IMR-90 (cell line): ENCODE measurements at regions not wholly inside any gene's neighbourhood (a gene's known extent, or its start where the extent isn't known, plus 50 kb on each side); places are given as distances from the start of the nearest gene placed in this dataset.

Source experiments
- ATAC-seq: fragments of 200-7000 bp; cut with Tn5 transposase; 2 replicates; pipeline ENCODE4 v1.9.1; 2020; ENCODE audit warnings: low read depth, mild to moderate bottlenecking, moderate library complexity
- BruUV-seq: library from RNA; stranded (reverse); fragments of 400-500 nt; replicated peaks from 2 replicates; lab custom pipeline; 2021; lab: Mats Ljungman, UMichigan
- CTCF ChIA-PET: fragments of 300-600 bp; formaldehyde crosslinking; extraction: SDS; loops from one replicate; lab custom pipeline; 2021; ENCODE audit warnings: antibody characterized with exemption; lab: Yijun Ruan, JAX
- POLR2A ChIA-PET: fragments of 300-600 bp; sonication (Branson Sonifier 250); formaldehyde crosslinking; loops from one replicate; lab custom pipeline; 2022; ENCODE audit warnings: antibody characterized with exemption; ENCODE audit not compliant: unreplicated experiment; lab: Charles Lee
- DNase-seq: peaks from one replicate; pipeline ENCODE4 v3.0.0; 2013
- H2AFZ ChIP-seq: replicated peaks from 2 replicates; pipeline ENCODE3; 2013; ENCODE audit warnings: low read length, mild to moderate bottlenecking; ENCODE audit not compliant: poor library complexity
- H2AK5ac ChIP-seq: 2 replicates; pipeline ENCODE4 v1.6.1; 2013; ENCODE audit warnings: low read depth, low read length, inconsistent platforms
- H2AK9ac ChIP-seq: replicated peaks from 2 replicates; pipeline ENCODE3; 2013; ENCODE audit warnings: mild to moderate bottlenecking, low read depth, low read length, moderate library complexity; ENCODE audit not compliant: poor library complexity
- H2BK120ac ChIP-seq: 2 replicates; pipeline ENCODE4 v1.6.1; 2013; ENCODE audit warnings: low read depth, low read length, inconsistent platforms
- H2BK15ac ChIP-seq: 3 replicates; pipeline ENCODE4 v1.6.1; 2013; ENCODE audit warnings: low read depth, low read length, inconsistent platforms
- H2BK20ac ChIP-seq: 2 replicates; pipeline ENCODE4 v1.6.1; 2013; ENCODE audit warnings: low read depth, mild to moderate bottlenecking, inconsistent platforms, low read length, moderate library complexity
- H2BK5ac ChIP-seq: 2 replicates; pipeline ENCODE4 v1.6.1; 2013; ENCODE audit warnings: mild to moderate bottlenecking, low read depth, low read length, inconsistent platforms; ENCODE audit not compliant: poor library complexity, severe bottlenecking
- H3K14ac ChIP-seq: replicated peaks from 2 replicates; pipeline ENCODE4 v1.6.1; 2013; ENCODE audit warnings: low read depth, low read length, inconsistent platforms
- H3K18ac ChIP-seq: 2 replicates; pipeline ENCODE4 v1.6.1; 2013; ENCODE audit warnings: low read depth, low read length, control low read depth
- H3K23ac ChIP-seq: 2 replicates; pipeline ENCODE4 v1.6.1; 2013; ENCODE audit warnings: low read depth, low read length, inconsistent platforms
- H3K27ac ChIP-seq: 2 replicates; pipeline ENCODE4 v1.5.1; 2013; ENCODE audit warnings: mild to moderate bottlenecking, control low read depth, low read length; ENCODE audit not compliant: insufficient read depth
- H3K27me3 ChIP-seq: 2 replicates; pipeline ENCODE4 v1.6.1; 2013; ENCODE audit warnings: low read length; ENCODE audit not compliant: control insufficient read depth, insufficient read depth
- H3K36me3 ChIP-seq: 2 replicates; pipeline ENCODE4 v1.6.1; 2013; ENCODE audit warnings: low read length, mixed read lengths; ENCODE audit not compliant: control insufficient read depth, insufficient read depth
- H3K4ac ChIP-seq: 2 replicates; pipeline ENCODE4 v1.6.1; 2013; ENCODE audit warnings: low read depth, low read length, inconsistent platforms
- H3K4me1 ChIP-seq: 2 replicates; pipeline ENCODE4 v1.6.1; 2013; ENCODE audit warnings: low read length, mixed read lengths; ENCODE audit not compliant: control insufficient read depth, insufficient read depth
- H3K4me2 ChIP-seq: 2 replicates; pipeline ENCODE4 v1.6.1; 2013; ENCODE audit warnings: low read depth, mild to moderate bottlenecking, control low read depth, low read length, moderate library complexity
- H3K4me3 ChIP-seq: 2 replicates; pipeline ENCODE4 v1.5.1; 2013; ENCODE audit warnings: low read depth, mild to moderate bottlenecking, control low read depth, low read length, moderate library complexity; ENCODE audit not compliant: insufficient read depth
- H3K56ac ChIP-seq: 2 replicates; pipeline ENCODE4 v1.6.1; 2013; ENCODE audit warnings: low read length, inconsistent platforms; ENCODE audit not compliant: insufficient read depth; ENCODE audit errors: extremely low read depth
- H3K79me1 ChIP-seq, 2 experiments: 2 replicates each; pipeline ENCODE4 v1.6.1; 2013; ENCODE audit warnings: low read length in 2 of 2, inconsistent platforms in 1 of 2, low read depth in 1 of 2
- H3K9ac ChIP-seq: 2 replicates; pipeline ENCODE4 v1.6.1; 2013; ENCODE audit warnings: low read depth, low read length, control low read depth
- H3K9me1 ChIP-seq: 2 replicates; pipeline ENCODE4 v1.6.1; 2013; ENCODE audit warnings: low read length, inconsistent platforms; ENCODE audit not compliant: insufficient read depth
- H3K9me3 ChIP-seq: 2 replicates; pipeline ENCODE4 v1.6.1; 2013; ENCODE audit warnings: low read length; ENCODE audit not compliant: control insufficient read depth, insufficient read depth
- H4K20me1 ChIP-seq: 2 replicates; pipeline ENCODE4 v1.6.1; 2013; ENCODE audit warnings: low read length, inconsistent platforms; ENCODE audit not compliant: insufficient read depth
- H4K5ac ChIP-seq: 2 replicates; pipeline ENCODE4 v1.6.1; 2013; ENCODE audit warnings: mild to moderate bottlenecking, low read depth, low read length, control low read depth
- H4K8ac ChIP-seq, 2 experiments: 2 replicates each; pipeline ENCODE4 v1.6.1; 2013; ENCODE audit warnings: low read depth in 2 of 2, low read length in 2 of 2, control low read depth in 1 of 2, inconsistent platforms in 1 of 2
- H4K91ac ChIP-seq: 2 replicates; pipeline ENCODE4 v1.6.1; 2013; ENCODE audit warnings: low read depth, low read length, inconsistent platforms; ENCODE audit not compliant: insufficient read depth
- POLR2A ChIP-seq: IDR thresholded peaks from 2 replicates; pipeline ENCODE4 v1.6.1; 2012; ENCODE audit warnings: mild to moderate bottlenecking, low read depth, low read length
- WGBS, 2 experiments: methylation state at CpG; one replicate each; pipeline versions ENCODE4 v1.1.5 to v1.1.7; 2013; ENCODE audit warnings: missing lambda C conversion rate in 2 of 2; ENCODE audit not compliant: insufficient read length in 1 of 2; ENCODE audit errors: extremely low coverage in 2 of 2; 5-methylcytosine and 5-hydroxymethylcytosine counted together
- dilution Hi-C: fragments of 300-500 bp; cut with HindIII; formaldehyde crosslinking; loops from one replicate; pipeline ENCODE4 v1.14.3; 2018; ENCODE audit warnings: low sequenced_read_pairs; ENCODE audit not compliant: unreplicated experiment
- in situ Hi-C: fragments of 300-500 bp; cut with MboI; formaldehyde crosslinking; loops from 3 replicates; pipeline ENCODE4 v1.14.3; 2019; ENCODE audit warnings: low sequenced_read_pairs, inconsistent platforms, mixed read lengths
- intact Hi-C: fragments of 100-400 bp; cut with micrococcal nuclease; formaldehyde crosslinking; loops from 2 replicates; pipeline ENCODE4 v1.10.0; 2022
- TF ChIP-seq, protein P1 (sequence below): conservative IDR thresholded peaks from 2 replicates; pipeline ENCODE4 v1.5.1; 2012; ENCODE audit warnings: mild to moderate bottlenecking, low read depth, low read length, improper control_type of control experiment

- in situ Hi-C loops = no loop called here
- Histone ChIP-seq H2BK5ac (no peak overlapping the region), H2BK120ac (no peak overlapping the region), H3K23ac (no peak overlapping the region), H2AK9ac (no peak overlapping the region), H3K4me3 (no peak overlapping the region), H2BK20ac (no peak overlapping the region), H3K14ac (no peak overlapping the region), H3K27me3 (peaks cover 4% of the 10 kb centered on the region), H3K9me1 (no peaks in the 10 kb centered on the region), H3K4me1 (no peaks in the 10 kb centered on the region), H3K79me1 (no peaks in the 10 kb centered on the region), H2AK5ac (no peak overlapping the region), H4K91ac (no peak overlapping the region), H3K56ac (no peak overlapping the region), H4K8ac (no peak overlapping the region), H2BK15ac (no peak overlapping the region), H3K27ac (no peak overlapping the region), H4K5ac (no peak overlapping the region), H3K9me3 (no peaks in the 10 kb centered on the region), H3K9ac (no peak overlapping the region), H4K20me1 (no peaks in the 10 kb centered on the region), H3K4ac (no peak overlapping the region), H3K18ac (no peak overlapping the region), H3K4me2 (no peak overlapping the region), H2AFZ (no peak overlapping the region), H3K36me3 (no peaks in the 10 kb centered on the region)
- no peak for DNase-seq
- dilution Hi-C loops = no loop called here
- ChIA-PET CTCF (no interaction called here), POLR2A (no interaction called here)
- intact Hi-C loops = no loop called here
- ATAC-seq = no peak
- BruUV-seq = no TSS peak
- TF ChIP-seq, protein P1, sequence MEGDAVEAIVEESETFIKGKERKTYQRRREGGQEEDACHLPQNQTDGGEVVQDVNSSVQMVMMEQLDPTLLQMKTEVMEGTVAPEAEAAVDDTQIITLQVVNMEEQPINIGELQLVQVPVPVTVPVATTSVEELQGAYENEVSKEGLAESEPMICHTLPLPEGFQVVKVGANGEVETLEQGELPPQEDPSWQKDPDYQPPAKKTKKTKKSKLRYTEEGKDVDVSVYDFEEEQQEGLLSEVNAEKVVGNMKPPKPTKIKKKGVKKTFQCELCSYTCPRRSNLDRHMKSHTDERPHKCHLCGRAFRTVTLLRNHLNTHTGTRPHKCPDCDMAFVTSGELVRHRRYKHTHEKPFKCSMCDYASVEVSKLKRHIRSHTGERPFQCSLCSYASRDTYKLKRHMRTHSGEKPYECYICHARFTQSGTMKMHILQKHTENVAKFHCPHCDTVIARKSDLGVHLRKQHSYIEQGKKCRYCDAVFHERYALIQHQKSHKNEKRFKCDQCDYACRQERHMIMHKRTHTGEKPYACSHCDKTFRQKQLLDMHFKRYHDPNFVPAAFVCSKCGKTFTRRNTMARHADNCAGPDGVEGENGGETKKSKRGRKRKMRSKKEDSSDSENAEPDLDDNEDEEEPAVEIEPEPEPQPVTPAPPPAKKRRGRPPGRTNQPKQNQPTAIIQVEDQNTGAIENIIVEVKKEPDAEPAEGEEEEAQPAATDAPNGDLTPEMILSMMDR = no peak
- no peak for TF ChIP-seq POLR2A
- 88% methylated on average over 4 of the region's 8 CpGs; no CpG with 5 or more reads in 1 of the 2 experiments for WGBS, 2 experiments
Observed at GRCh38 chr7:27405780-27406179, 163.2 kb downstream of the EVX1 start.
